ENCODE measurements at regions not wholly inside any gene's neighbourhood (a gene's known extent, or its start where the extent isn't known, plus 50 kb on each side); places are given as distances from the start of the nearest gene placed in this dataset.
"Not testable (repeated sequence)": the region's sequence is repeated elsewhere in the genome, so short reads cannot be mapped to it uniquely, and the experiment has no call there.

DNA sequence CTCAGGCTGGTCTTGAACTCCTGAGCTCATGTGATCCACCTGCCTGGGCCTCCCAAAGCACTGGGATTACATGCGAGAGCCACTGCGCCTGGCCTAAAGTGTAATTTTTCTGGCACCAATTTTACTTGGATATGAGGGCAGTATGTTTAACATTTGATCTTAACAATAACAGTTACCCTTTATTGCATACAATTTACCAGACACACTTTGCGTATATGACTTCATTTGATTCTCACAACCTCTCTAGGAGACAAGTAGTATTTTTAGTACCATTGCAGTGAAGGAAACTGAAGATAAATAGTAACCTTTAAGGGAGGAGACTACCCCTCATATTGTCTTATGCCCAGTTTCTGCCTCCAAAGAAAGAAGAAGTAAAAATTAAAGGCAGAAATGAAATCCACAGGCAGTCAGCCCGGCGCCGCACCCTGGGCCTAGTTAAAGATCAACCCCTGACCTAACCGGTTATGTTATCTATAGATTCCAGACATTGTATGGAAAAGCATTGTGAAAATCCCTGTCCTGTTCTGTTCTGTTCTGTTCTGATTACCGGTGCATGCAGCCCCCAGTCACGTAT, 54.0 kb downstream of the CYP26A1 start:
- not testable (repeated sequence) for DNase-seq

GRCh38 chr10:93131986-93132385, 58.3 kb downstream of the CYP26A1 start:
- no peak for DNase-seq

- DNase-seq = no peak
Measured at GRCh38 chr10:93138113-93138870, 64.6 kb downstream of the CYP26A1 start.

- no peak for DNase-seq
Measured at GRCh38 chr10:93139059-93139655, 65.5 kb downstream of the CYP26A1 start.

DNA sequence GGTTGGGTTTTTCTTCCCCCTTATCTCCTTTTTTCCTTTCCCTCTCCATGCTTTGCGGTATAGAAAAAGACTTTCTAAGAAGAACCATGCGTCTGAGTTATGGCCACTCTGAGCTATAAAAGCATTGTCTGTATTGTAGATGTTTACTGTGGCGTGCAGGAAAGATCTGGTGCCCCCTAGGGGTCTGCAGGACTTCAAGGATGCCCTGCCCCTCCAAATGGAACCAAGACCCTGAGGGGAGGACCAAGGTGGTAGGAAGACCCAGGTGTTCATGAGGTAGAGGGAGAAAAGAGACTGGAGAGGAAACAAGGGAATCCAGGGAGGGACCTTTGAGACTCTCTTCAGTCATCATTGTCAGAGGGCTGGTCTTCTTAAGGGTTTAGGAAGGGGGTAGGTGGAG, 68.8 kb downstream of the CYP26A1 start:
- no peak for DNase-seq

DNA sequence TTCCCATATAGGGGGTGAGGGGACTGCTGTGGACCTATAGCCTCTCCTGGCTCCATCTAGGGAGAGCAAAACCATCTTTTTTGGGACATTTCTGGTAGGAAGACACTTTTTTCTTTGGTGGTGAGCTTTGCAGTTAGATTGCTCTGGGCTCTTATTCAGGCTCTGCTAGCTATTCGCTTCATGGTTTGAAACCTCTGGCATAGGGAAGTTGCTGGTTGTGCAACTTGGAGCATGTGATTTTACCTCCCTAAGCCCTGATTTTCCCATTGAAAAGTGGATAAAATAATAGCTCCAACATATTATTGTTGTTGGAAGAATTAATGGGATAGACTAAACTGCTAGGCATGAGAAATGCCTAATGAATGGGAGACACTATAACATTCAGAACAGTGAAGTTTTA, 69.6 kb downstream of the CYP26A1 start:
- DNase-seq = no peak

GRCh38 chr10:93146336-93146735, 72.6 kb downstream of the CYP26A1 start:
- no peak for DNase-seq

DNA sequence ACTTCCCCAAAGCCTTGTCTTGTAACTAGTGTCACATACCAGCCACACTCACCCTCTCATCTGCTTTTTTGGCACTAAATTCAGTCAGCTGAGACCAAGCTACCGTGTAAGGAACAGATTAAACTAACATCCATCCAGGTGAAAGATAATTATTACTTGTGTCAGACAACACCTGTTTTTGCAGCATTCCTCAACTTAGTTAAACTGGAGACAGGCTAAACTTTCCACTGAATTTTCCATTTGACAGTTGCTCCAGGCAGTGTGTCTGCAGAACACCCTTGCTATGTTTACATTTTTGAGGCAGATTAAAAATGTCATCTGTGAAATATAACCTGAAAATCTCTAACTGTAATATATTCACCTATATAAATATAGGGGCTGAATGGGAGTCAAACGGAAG, 73.6 kb downstream of the CYP26A1 start:
- DNase-seq = no peak

DNA sequence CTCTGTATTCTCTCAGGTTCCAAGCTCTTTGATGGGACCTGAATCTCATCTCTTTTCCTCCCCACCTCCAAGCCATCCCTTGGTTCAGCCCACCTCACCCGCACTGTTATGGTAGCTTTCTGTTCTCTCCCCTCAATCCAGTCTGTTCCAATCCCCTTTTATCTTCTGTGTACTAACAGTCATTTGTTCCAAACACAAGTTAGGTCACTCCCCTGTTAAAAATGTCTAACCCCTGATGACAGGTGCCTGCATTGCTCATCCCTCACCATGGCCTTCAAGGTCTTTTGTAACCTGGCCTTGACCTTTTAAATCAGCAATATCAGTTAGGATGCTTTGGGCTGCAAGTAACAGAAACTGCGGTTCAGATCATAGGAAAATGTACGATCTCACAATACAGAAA, 74.8 kb downstream of the CYP26A1 start:
- DNase-seq = no peak

- DNase-seq = no peak
Measured at GRCh38 chr10:93149761-93150160, 76.1 kb downstream of the CYP26A1 start.

DNA sequence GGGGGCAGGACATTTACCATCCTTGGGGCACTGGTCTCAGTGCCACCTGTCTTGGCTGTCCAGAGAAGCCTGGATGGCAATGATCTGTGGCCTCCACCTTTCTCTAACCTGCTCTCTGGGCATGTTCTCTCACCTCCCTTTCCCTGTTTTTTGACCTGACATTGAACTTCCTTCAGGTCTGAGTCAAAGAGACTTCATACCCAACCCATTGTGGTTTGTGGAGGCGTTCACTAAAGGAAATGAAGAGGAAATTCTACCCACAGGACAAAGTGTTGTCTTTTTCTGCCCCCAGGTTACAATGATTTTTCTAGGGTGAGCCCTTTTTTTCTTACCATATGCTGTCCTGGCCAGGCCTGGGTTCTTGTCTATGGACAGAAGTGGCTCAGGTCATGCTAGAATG, 76.6 kb downstream of the CYP26A1 start:
- DNase-seq = no peak

- DNase-seq = no peak
Measured at GRCh38 chr10:93150990-93151547, 77.4 kb downstream of the CYP26A1 start.

- no peak for DNase-seq
Measured at GRCh38 chr10:93152136-93152535, 78.4 kb downstream of the CYP26A1 start.

- no peak for DNase-seq
Measured at GRCh38 chr10:93154531-93154930, 80.8 kb downstream of the CYP26A1 start.

DNA sequence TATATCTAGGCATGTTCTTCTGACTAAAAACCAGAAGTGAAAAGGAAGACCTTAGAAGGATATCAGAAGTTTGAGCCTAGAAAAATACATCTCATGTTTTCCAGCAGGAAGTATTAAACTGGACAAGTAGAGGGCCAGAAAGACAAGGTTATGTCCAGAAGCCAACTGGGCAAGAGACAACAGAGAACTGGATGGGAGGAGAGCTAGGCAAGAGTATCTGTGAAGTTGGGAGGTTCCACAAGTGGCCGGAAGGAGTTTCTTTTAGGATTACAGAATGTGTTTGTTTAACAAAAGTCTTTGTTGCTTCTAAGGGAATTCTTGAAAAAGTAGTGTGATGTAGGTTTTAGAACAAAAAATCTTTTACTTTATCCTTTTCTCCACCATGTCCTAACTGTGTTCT, 86.4 kb downstream of the CYP26A1 start:
- DNase-seq = no peak

DNA sequence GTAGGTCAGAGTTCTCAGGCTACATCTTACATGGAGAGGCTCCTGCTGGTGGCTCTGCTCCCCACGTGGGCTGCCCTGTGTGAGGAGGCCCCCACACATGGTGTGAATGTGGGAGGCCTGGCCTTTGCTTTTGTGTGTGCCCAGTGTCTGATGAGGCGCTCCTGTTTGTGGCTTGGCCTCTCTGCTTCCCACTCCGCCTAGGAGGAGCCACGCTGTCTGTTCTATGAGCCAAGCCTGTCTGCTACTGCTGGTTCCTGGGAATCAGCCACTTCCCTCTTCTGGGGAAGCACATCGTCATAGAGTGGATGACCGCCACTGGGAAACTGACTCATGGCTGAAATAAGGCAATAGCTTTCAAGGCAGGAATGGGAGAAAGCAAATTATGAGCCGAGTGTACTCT, 87.1 kb downstream of the CYP26A1 start:
- DNase-seq = no peak

DNA sequence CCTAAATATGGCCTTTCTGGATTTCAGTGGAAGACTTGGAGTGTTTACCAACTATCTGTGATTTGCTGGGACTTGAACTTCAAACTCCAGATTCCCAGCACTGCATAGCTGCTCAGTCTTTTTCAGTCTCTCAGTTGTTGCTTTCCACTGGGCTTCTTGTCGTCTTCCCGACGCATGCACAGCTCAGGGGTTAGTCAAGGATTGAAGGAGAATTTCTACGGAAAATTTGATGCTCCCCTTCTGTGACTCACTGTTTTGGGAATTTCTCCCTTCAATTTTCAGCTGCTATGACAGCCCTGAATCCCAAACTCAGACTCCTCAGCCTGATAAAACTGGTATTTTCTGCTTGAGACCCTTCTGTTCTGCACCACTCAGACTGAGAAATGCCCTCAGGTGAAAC, 91.7 kb downstream of the CYP26A1 start:
- DNase-seq = no peak

DNA sequence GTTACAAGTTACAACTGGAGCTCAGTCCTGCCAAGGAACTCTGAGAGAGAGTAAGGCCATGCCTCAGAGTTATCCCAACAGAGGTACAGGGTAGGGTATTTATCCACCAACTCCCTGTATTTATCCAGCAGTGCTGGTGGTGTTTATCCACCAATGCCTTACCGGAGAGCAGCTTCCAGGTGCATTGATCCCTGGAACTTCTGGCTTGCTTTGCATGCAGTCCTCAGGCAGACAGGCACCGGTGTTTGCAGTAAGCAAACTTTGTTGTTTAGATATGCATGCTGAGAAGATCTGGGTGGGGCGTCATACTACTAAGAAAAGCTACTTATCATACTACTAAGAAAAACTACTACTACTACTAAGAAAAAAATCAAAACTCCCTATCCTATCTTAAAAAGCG, 92.4 kb downstream of the CYP26A1 start:
- no peak for DNase-seq

DNA sequence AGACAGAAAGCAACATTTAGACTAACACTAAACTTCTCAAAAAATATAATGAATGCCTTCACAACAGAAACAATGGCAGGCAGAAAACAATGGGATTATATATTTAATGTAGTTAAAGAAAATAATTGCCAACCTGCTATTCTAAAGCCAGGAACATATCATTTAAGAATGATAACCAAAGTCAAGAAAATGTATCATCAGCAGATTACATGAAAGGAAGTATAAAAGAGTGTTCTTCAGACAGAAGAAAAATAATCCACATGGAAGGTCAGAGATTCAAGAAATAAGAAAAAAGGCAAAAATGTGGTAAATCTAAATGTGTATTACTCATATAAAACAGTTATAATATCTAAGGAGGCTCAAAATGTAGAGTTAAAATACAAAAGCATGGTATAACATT, 98.1 kb downstream of the CYP26A1 start:
- no peak for DNase-seq

GRCh38 chr10:93173967-93174845, 100.5 kb downstream of the CYP26A1 start:
- DNase-seq = no peak

DNA sequence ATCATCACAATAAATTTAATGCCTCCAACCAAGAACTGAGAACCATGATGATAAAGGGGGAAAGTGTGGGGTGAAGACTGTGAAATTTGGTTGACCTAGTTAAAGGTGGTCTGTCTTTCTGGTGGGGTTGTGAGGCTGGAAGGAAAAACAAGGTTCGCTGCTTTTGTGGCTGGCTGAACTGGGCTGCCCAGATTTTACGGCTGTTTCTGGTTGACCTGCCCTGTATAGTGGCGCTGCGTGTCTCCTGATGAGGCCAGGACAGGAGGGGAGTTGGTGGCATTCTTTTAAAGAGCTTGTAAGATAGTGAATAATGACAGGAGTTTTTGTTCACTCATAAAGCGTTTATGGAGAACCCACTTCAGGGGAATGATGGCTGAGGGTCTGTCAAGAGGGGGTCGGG, 101.8 kb downstream of the CYP26A1 start:
- DNase-seq = no peak

GRCh38 chr10:93177511-93177910, 103.8 kb downstream of the CYP26A1 start:
- no peak for DNase-seq

DNA sequence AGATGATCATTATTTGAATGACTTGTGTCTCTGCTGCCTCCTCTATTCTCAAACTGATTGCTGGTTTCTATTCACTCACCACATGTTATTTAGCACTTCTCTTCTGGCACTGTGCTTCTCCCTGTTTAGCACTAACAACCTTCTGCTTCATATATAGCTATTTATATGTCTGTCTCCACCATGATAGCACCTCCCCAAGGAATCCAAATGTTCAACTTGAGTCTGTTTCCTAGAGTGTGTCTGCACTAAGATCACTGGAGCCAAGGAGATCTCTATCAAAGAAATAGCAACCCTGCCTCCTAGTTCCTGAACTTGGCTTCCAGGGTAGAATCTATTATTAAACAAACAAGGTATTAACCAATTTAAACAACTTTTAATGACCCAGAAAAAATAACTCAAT, 104.5 kb downstream of the CYP26A1 start:
- no peak for DNase-seq

Data from NCI-H82 (cell line).